Liver (tissue), 8 donors: ENCODE measurements at regions not wholly inside any gene's neighbourhood (a gene's known extent, or its start where the extent isn't known, plus 50 kb on each side); places are given as distances from the start of the nearest gene placed in this dataset.

Experiments used
- DNase-seq: peaks from one replicate; pipeline ENCODE4 v3.0.0-alpha.2; 2017; ENCODE audit warnings: low spot score
- H3K27ac ChIP-seq, 2 donors: one replicate each; pipeline ENCODE4 v1.7.0; 2013; ENCODE audit warnings: inconsistent platforms in 2 of 2, low read length in 2 of 2, control low read depth in 1 of 2, low read depth in 1 of 2, mild to moderate bottlenecking in 1 of 2
- H3K27me3 ChIP-seq, 4 donors: one replicate each; pipeline versions ENCODE4 v1.6.1 to v1.7.0; 2013; ENCODE audit warnings: low read length in 3 of 4, inconsistent platforms in 1 of 4, mild to moderate bottlenecking in 1 of 4, moderate library complexity in 1 of 4; ENCODE audit not compliant: control insufficient read depth in 4 of 4, insufficient read depth in 4 of 4
- H3K36me3 ChIP-seq, 4 donors: one replicate each; pipeline versions ENCODE4 v1.6.1 to v1.7.0; 2013; ENCODE audit warnings: low read length in 3 of 4, mild to moderate bottlenecking in 3 of 4, low read depth in 1 of 4, moderate library complexity in 1 of 4; ENCODE audit not compliant: control insufficient read depth in 4 of 4, insufficient read depth in 3 of 4
- H3K4me1 ChIP-seq, 4 donors: one replicate each; pipeline versions ENCODE4 v1.6.1 to v1.7.0; 2013; ENCODE audit warnings: low read length in 3 of 4, mild to moderate bottlenecking in 3 of 4, moderate library complexity in 1 of 4; ENCODE audit not compliant: control insufficient read depth in 4 of 4, insufficient read depth in 4 of 4
- H3K4me3 ChIP-seq, 3 donors: one replicate each; pipeline versions ENCODE4 v1.6.1 to v1.7.0; 2013; ENCODE audit warnings: low read length in 3 of 3, control low read depth in 1 of 3, low read depth in 1 of 3, mild to moderate bottlenecking in 1 of 3
- H3K9ac ChIP-seq, 2 donors: one replicate each; pipeline ENCODE4 v1.7.0; 2013; ENCODE audit warnings: low read length in 2 of 2, mild to moderate bottlenecking in 2 of 2, moderate library complexity in 2 of 2, control low read depth in 1 of 2, low read depth in 1 of 2
- H3K9me3 ChIP-seq, 4 donors: one replicate each; pipeline versions ENCODE4 v1.6.1 to v1.7.0; 2013; ENCODE audit warnings: low read length in 3 of 4; ENCODE audit not compliant: control insufficient read depth in 4 of 4
- ATF3 ChIP-seq: IDR thresholded peaks from 2 replicates; pipeline ENCODE4 v1.6.1; 2016; ENCODE audit warnings: antibody characterized with exemption
- EGR1 ChIP-seq, 2 donors: IDR thresholded peaks; 2 replicates each; pipeline ENCODE4 v1.6.1; 2016 to 2018; ENCODE audit warnings: antibody characterized with exemption in 2 of 2, low read depth in 2 of 2
- FOXA1 ChIP-seq: IDR thresholded peaks from 2 replicates; pipeline ENCODE4 v1.6.1; 2016; ENCODE audit warnings: antibody characterized with exemption
- FOXA2 ChIP-seq: IDR thresholded peaks from 2 replicates; pipeline ENCODE4 v1.6.1; 2016; ENCODE audit warnings: antibody characterized with exemption
- GABPA ChIP-seq, 2 donors: IDR thresholded peaks in 1 of 2; conservative IDR thresholded peaks in 1 of 2; 2 replicates each; pipeline ENCODE4 v1.6.1; 2016; ENCODE audit warnings: antibody characterized with exemption in 2 of 2, mild to moderate bottlenecking in 1 of 2, moderate library complexity in 1 of 2
- HNF4A ChIP-seq, 2 donors: conservative IDR thresholded peaks; 2 replicates each; pipeline ENCODE4 v1.6.1; 2016; ENCODE audit warnings: antibody characterized with exemption in 2 of 2, mild to moderate bottlenecking in 2 of 2
- HNF4G ChIP-seq: IDR thresholded peaks from 2 replicates; pipeline ENCODE4 v1.6.1; 2016; ENCODE audit warnings: antibody characterized with exemption
- JUND ChIP-seq, 2 donors: IDR thresholded peaks; 2 replicates each; pipeline ENCODE4 v1.6.1; 2016; ENCODE audit warnings: antibody characterized with exemption in 2 of 2
- MAX ChIP-seq: IDR thresholded peaks from 2 replicates; pipeline ENCODE4 v1.6.1; 2016; ENCODE audit warnings: antibody characterized with exemption
- NR2F2 ChIP-seq: IDR thresholded peaks from 2 replicates; pipeline ENCODE4 v1.6.1; 2016; ENCODE audit warnings: antibody characterized with exemption
- RAD21 ChIP-seq, 2 donors: IDR thresholded peaks; 2 replicates each; pipeline ENCODE4 v1.6.1; 2016; ENCODE audit warnings: antibody characterized with exemption in 2 of 2, mild to moderate bottlenecking in 2 of 2
- RXRA ChIP-seq, 2 donors: IDR thresholded peaks; 2 replicates each; pipeline ENCODE4 v1.6.1; 2017 to 2018; ENCODE audit warnings: antibody characterized with exemption in 2 of 2, mild to moderate bottlenecking in 1 of 2
- SP1 ChIP-seq: IDR thresholded peaks from 2 replicates; pipeline ENCODE4 v1.6.1; 2018; ENCODE audit warnings: antibody characterized with exemption, mild to moderate bottlenecking
- TAF1 ChIP-seq: conservative IDR thresholded peaks from 2 replicates; pipeline ENCODE4 v1.6.1; 2016; ENCODE audit warnings: antibody characterized with exemption, mild to moderate bottlenecking
- YY1 ChIP-seq: IDR thresholded peaks from 2 replicates; pipeline ENCODE4 v1.6.1; 2016; ENCODE audit warnings: antibody characterized with exemption, mild to moderate bottlenecking
- WGBS: extraction: QIAGEN DNeasy Blood & Tissue Kit; methylation state at CpG from one replicate; pipeline ENCODE4 v1.1.7; 2013; 5-methylcytosine and 5-hydroxymethylcytosine counted together
- TF ChIP-seq, protein P1 (sequence below): IDR thresholded peaks from 2 replicates; pipeline ENCODE4 v1.6.1; 2016; ENCODE audit warnings: antibody characterized with exemption, mild to moderate bottlenecking
- TF ChIP-seq, protein P2 (sequence below): fragments of 150-350 bp; IDR thresholded peaks from 2 replicates; pipeline ENCODE4 v1.5.1; 2017; ENCODE audit warnings: improper control_type of control experiment, low read depth, low read length; ENCODE audit not compliant: missing input control
- TF ChIP-seq, protein P3 (sequence below): IDR thresholded peaks from 2 replicates; pipeline ENCODE4 v1.6.1; 2016; ENCODE audit warnings: antibody characterized with exemption
- donor health status: healthy.
- donor health status: healthy.
- donor health status: healthy.
- donor health status: healthy.
- donor health status: healthy.

DNA sequence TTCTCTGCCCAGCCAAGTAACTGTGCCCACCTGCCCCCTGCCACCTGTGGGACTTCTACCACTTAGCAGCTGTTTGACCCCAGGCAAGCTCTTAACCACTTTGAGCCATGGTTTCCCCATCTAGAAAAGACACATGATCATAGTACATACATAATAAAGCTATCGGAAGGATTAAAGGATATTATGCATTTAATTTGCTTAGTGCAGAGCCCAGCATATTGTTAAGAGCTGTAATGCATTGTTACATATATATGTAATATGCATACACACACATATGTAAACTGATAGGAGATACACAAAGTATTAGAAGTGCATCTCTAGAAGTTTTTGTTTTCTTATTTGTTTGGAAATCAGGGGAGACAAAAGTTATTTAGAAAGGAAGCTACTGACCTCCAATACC is 83.5 kb upstream of the ZBTB40 start:
- no peak for DNase-seq
- H3K27me3 ChIP-seq = peaks cover 0 to 3% (median 0%) of the 10 kb centered on the region in 4 donors
- WGBS = 91% methylated on average over 1 of the region's 1 CpG

GRCh38 chr1:22369294-22370189 is 82.1 kb upstream of the ZBTB40 start:
- no peak overlapping the region for H3K27ac ChIP-seq
- DNase-seq = no peak
- H3K36me3 ChIP-seq = no peaks in the 10 kb centered on the region
- 79% methylated on average over 11 of the region's 11 CpGs for WGBS
- H3K9ac ChIP-seq = no peak overlapping the region
- no peak overlapping the region for H3K4me3 ChIP-seq
- no peaks in the 10 kb centered on the region for H3K9me3 ChIP-seq
- peaks cover 0 to 3% (median 0%) of the 10 kb centered on the region in 4 donors for H3K27me3 ChIP-seq
- TF ChIP-seq SP1 = no peak
- TF ChIP-seq HNF4A (conservative IDR thresholded peaks at IDR 0.05) = no peak
- TF ChIP-seq TAF1 = no peak
- no peaks in the 10 kb centered on the region for H3K4me1 ChIP-seq

More for the DNA sequence above, 83.5 kb upstream of the ZBTB40 start:
- Histone ChIP-seq H3K9ac (no peak overlapping the region), H3K9me3 (no peaks in the 10 kb centered on the region), H3K36me3 (no peaks in the 10 kb centered on the region), H3K4me3 (no peak overlapping the region), H3K4me1 (no peaks in the 10 kb centered on the region), H3K27ac (no peak overlapping the region)
- no peak for TF ChIP-seq TAF1
- TF ChIP-seq GABPA (IDR thresholded peaks at IDR 0.05 in 1 of 2, conservative IDR thresholded peaks at IDR 0.05 in 1 of 2) = no peak
- no peak for TF ChIP-seq ATF3
- TF ChIP-seq FOXA2 = no peak
- TF ChIP-seq EGR1 (IDR thresholded peaks at IDR 0.05; ENCODE audit: low read depth in 2 of 2) = no peak
- no peak for TF ChIP-seq FOXA1
- TF ChIP-seq NR2F2 = no peak
- TF ChIP-seq, protein P1, sequence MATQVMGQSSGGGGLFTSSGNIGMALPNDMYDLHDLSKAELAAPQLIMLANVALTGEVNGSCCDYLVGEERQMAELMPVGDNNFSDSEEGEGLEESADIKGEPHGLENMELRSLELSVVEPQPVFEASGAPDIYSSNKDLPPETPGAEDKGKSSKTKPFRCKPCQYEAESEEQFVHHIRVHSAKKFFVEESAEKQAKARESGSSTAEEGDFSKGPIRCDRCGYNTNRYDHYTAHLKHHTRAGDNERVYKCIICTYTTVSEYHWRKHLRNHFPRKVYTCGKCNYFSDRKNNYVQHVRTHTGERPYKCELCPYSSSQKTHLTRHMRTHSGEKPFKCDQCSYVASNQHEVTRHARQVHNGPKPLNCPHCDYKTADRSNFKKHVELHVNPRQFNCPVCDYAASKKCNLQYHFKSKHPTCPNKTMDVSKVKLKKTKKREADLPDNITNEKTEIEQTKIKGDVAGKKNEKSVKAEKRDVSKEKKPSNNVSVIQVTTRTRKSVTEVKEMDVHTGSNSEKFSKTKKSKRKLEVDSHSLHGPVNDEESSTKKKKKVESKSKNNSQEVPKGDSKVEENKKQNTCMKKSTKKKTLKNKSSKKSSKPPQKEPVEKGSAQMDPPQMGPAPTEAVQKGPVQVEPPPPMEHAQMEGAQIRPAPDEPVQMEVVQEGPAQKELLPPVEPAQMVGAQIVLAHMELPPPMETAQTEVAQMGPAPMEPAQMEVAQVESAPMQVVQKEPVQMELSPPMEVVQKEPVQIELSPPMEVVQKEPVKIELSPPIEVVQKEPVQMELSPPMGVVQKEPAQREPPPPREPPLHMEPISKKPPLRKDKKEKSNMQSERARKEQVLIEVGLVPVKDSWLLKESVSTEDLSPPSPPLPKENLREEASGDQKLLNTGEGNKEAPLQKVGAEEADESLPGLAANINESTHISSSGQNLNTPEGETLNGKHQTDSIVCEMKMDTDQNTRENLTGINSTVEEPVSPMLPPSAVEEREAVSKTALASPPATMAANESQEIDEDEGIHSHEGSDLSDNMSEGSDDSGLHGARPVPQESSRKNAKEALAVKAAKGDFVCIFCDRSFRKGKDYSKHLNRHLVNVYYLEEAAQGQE = no peak
- TF ChIP-seq RAD21 (IDR thresholded peaks at IDR 0.05) = no peak
- no peak for TF ChIP-seq JUND (IDR thresholded peaks at IDR 0.05)
- TF ChIP-seq YY1 = no peak

DNA sequence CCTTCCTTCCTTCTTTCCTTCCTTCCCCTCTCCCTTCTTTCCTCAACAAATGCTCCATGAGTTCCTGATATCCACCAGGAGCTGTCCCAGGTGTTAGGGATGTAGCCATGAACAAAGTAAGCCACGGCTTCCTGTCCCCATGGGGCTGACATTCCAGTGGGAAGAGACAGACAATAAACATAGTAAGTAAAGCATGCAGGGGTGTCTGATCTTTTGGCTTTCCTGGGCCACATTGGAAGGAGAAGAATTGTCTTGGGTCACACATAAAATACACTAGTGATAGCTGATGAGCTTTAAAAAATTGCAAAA is 81.5 kb upstream of the ZBTB40 start:
- Histone ChIP-seq H3K9me3 (no peaks in the 10 kb centered on the region), H3K36me3 (no peaks in the 10 kb centered on the region), H3K4me3 (no peak overlapping the region), H3K27ac (no peak overlapping the region), H3K4me1 (no peaks in the 10 kb centered on the region), H3K27me3 (peaks cover 0 to 3% (median 0%) of the 10 kb centered on the region in 4 donors), H3K9ac (no peak overlapping the region)
- DNase-seq = no peak
- no peak for TF ChIP-seq NR2F2
- TF ChIP-seq HNF4G = no peak
- TF ChIP-seq, protein P2, sequence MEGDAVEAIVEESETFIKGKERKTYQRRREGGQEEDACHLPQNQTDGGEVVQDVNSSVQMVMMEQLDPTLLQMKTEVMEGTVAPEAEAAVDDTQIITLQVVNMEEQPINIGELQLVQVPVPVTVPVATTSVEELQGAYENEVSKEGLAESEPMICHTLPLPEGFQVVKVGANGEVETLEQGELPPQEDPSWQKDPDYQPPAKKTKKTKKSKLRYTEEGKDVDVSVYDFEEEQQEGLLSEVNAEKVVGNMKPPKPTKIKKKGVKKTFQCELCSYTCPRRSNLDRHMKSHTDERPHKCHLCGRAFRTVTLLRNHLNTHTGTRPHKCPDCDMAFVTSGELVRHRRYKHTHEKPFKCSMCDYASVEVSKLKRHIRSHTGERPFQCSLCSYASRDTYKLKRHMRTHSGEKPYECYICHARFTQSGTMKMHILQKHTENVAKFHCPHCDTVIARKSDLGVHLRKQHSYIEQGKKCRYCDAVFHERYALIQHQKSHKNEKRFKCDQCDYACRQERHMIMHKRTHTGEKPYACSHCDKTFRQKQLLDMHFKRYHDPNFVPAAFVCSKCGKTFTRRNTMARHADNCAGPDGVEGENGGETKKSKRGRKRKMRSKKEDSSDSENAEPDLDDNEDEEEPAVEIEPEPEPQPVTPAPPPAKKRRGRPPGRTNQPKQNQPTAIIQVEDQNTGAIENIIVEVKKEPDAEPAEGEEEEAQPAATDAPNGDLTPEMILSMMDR = no peak
- no peak for TF ChIP-seq ATF3
- no peak for TF ChIP-seq HNF4A (conservative IDR thresholded peaks at IDR 0.05)
- TF ChIP-seq YY1 = no peak
- no peak for TF ChIP-seq JUND (IDR thresholded peaks at IDR 0.05)
- TF ChIP-seq GABPA (IDR thresholded peaks at IDR 0.05 in 1 of 2, conservative IDR thresholded peaks at IDR 0.05 in 1 of 2) = no peak
- no peak for TF ChIP-seq RAD21 (IDR thresholded peaks at IDR 0.05)
- no peak for TF ChIP-seq RXRA (IDR thresholded peaks at IDR 0.05)
- no peak for TF ChIP-seq SP1
- no peak for TF ChIP-seq MAX
- no peak for TF ChIP-seq FOXA2
- no peak for TF ChIP-seq TAF1
- TF ChIP-seq FOXA1 = no peak
- TF ChIP-seq, protein P3, sequence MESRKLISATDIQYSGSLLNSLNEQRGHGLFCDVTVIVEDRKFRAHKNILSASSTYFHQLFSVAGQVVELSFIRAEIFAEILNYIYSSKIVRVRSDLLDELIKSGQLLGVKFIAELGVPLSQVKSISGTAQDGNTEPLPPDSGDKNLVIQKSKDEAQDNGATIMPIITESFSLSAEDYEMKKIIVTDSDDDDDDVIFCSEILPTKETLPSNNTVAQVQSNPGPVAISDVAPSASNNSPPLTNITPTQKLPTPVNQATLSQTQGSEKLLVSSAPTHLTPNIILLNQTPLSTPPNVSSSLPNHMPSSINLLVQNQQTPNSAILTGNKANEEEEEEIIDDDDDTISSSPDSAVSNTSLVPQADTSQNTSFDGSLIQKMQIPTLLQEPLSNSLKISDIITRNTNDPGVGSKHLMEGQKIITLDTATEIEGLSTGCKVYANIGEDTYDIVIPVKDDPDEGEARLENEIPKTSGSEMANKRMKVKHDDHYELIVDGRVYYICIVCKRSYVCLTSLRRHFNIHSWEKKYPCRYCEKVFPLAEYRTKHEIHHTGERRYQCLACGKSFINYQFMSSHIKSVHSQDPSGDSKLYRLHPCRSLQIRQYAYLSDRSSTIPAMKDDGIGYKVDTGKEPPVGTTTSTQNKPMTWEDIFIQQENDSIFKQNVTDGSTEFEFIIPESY = no peak
- WGBS = 51% methylated on average over 1 of the region's 1 CpG
